NCI-H774 (cell line): ENCODE measurements at regions not wholly inside any gene's neighbourhood (a gene's known extent, or its start where the extent isn't known, plus 50 kb on each side); places are given as distances from the start of the nearest gene placed in this dataset.

Source experiments
- DNase-seq: peaks from one replicate; lab custom pipeline; 2025; lab: John Stamatoyannopoulos, UW

DNA sequence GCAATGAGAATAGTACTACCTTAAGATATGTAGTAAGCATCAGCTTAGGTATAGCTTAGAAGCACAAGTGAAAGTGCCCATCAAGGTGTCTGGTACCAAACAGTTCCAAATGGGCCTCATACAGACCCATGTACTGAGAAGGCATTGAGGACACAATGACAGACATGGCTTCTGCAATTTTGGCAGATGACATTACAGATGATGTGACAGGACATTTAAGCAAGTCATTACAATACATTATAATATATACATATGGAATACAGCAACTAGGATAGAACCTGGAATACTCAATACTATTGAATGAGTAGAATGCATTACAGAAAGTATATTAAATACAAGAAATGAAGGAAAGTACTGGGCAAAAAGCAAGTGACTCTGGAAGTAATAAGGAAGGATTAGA, 256.4 kb downstream of the GXYLT1 start:
- DNase-seq, result no peak

DNA sequence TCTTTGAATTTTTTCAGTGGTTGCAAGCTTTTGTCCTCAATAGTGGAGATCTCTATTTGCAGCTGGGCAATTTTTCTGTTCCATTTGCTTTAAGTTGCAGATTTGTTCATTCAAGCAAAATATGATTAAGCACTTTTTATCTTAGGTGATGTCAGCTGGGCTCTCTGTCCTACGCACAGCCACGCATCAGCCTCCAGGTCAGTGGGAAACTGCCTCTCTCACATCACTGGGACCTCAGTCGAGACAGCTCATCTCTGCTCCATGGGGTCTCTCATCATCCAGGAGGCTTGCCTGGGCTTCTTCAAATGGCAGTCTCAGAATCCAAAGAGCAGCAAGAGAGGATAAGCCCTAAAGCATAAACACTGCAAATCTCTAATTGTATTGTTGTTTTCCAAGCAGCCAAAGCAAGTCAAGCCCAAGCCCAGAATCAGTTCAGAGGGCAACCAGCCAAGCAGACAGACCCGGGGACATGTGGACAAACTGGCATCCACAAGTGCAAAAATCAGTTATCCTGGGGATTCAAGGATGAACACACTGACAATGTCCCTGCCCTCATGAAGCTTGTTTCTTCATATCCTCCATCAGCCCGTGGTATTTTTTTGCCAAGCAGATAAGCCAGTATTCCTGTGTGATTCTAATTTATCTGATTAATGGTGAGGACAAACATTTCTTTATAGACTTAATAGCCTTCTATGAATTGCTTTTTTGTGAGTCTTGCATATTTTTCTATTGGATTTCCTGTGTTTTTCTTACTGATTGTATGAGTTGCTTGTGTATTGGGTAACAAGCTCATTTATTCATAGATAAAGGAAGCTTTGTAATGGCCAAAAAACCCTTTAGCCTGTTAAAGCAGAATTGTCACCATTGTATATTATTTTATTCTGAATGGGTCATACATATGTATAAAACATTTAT, 262.5 kb downstream of the GXYLT1 start:
- DNase-seq, result no peak

DNA sequence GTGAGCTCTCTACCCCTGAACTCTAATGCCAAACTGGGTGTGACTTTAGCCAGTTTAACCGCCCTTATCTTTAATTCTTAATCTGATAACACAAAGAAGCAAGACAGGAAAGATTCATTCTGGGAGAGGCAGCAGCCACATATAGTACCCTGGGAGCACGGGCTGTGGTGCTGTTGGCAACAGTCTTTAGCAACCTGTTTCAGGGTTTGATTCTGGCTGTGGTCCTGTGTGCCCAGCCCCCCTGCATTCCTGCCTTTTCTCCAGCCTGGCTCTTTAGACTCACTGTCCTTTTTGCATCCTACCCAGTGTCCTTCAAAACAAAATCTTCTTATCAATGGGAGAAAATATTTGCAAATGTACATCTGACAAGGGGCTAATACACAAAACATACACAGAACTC, 275.2 kb downstream of the GXYLT1 start:
- DNase-seq, result no peak

DNA sequence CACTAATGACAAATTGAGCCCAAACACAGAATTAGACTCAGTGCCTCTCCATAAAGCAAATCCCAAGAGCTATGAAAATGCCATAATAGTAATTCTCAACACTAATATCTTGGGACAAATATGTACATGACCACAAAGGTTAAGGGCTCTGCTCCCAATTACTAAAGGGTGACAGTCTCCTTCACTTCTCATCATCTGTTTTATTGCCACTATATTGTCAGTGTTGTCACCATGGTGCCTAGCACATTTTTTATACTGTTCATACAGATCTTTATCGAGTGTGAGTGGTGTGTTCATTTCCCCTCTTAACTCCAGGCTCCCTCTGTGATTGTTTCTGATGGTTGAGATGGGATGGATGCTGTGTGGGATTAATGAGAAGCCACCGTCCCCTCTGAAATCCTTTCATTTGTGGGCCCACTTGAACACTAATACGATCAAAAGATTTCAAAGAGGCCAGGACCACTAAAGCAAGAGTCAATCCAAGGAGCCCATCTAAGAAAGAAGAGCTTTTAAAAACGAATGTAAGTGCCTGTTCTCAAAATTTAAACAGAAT, 277.7 kb downstream of the GXYLT1 start:
- no peak for DNase-seq

DNA sequence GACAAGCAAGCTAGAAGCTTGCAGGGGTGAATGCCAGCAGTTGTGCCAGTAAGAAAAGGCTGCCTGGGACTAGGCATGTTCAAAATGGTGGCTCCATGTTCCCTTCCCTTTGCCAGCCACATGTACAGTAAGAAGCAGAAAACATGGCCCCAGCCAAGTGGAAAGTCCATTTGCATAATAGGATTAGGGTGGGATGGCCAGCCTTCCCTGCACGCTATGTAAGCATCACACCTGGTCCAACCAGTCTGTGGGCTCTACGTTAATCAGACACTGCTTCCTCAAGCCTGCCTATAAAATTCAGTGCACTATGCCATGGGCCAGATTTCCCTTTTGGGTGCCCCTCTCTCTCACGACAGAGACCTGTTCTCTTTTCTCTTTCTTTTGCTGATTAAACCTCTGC, 288.4 kb downstream of the GXYLT1 start:
- no peak for DNase-seq

DNA sequence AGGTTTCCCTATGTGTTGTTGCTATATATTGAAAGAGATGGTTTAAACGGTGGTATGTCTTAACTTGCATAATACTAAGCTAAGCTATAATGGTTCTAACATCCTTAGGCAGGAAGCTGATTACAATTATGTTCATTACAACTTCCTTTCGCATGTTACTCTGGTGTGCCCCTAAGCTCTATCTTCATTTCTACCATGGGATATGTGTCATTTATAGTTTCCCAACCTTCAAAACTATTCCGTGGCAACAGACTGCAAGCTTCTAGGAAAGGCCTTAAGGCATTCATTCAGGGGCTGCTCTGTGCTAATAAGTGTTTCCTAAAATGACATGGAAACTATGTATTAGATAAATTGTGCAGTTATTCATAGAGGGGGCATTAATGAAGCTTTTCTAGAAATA, 294.6 kb downstream of the GXYLT1 start:
- no peak for DNase-seq

DNA sequence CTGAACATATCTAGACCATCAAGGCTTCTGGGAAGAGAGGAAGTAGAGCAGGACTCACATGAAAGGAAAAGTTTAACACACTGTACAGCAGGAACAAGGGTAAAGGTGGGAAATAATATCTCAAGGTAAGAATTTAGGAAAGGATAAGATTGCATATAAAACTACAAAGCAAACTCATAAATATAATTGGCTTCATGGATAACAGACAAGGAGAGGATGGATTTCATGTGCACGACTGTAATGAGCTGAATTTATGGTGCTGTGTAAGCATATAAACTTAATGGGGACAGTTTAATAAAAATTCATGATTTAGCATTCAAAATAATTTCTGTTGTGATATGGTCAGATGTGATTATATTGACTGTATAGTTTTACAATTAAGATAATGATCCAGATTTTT, 298.0 kb downstream of the GXYLT1 start:
- no peak for DNase-seq

DNA sequence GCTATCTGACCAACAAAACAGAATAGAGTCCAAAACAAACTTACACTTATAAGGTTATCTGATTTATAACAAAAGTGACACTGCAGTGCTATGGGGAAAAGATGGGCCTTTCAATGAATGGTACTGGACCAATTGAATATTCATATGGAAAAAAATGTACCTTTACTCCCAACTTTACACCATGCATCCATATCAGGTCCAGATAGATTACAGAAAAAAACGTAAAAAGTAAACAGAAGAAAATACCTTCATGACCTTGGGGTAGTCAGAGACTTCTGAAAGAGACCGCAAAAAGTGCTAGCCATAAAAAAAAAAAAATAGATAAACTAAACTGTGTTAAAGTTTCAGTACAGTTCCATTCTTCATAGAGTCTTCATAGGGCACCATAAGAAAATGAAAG, 308.3 kb downstream of the GXYLT1 start:
- DNase-seq, result no peak

DNA sequence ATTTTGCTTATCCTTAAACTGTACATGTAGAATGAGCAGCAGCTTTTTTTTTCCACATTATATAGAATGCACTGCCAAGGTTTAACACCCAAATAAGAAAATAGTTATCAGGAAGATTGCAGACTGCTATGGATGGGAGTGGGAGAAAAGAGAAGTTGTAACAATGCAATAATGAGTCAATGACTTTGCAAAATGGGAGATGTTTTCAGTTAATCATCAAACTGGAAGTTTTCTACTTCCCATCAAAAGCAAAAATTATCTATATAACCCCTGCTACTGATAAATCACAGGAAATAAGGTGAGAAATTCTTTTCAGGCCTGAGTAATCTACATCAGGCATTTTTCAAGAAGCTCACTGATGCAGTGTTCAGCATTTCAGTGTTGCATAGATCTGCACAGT, 309.1 kb downstream of the GXYLT1 start:
- no peak for DNase-seq

DNA sequence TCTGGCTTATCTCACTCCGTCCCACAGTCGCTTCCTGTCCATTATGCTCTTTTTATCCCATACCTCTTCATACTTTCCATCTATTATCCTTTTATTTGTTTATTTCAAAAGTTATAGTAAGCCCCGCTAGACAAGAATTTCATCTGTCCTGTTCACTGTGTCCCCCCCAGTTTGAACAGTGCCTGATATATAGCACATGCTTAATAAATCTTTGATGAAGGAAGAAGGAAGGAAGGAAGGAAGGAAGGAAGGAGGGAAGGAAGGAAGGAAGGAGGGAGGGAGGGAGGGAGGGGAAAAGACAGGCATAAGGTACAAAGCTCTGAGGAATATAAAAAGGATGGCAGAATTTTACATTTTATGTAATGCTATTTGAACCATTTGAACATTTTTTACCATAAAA, 324.7 kb downstream of the GXYLT1 start:
- no peak for DNase-seq

DNA sequence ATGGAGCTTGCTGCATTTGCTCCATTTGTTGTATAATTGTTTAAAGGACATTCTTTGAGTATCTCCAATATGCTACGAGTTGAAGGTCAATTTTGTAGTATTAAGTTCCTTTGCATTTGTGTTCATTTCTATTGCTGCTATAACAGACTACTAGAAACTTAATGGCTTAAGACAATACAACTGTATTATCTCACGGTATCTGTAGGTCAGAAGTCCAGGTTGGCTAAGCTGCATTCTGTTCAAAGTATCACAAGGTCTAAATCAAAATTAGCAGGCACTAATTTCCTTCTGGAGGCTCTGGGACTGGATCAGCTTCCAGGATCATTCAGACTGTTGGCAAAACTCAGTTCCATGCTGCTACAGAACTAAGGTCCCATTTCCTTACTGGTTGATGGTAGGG, 340.6 kb downstream of the GXYLT1 start:
- DNase-seq, result no peak

DNA sequence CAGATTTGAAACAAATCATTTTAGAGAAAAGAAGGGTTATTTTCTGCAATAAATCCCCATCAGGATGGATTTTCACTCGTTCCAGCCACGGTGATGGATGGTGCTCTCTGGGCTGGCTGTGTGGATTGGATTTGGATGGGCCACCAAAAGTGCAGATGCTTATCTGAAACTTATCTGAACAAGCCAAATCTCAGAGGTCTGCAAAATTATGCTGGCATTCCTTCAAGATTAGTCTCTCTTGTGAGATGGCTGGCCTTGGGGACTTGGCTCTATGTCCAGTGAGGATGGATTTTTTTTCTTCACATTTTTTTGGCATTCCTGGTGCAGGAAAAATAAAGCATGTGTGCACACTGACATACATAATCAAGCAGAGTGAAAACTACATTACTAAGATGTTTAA, 341.9 kb downstream of the GXYLT1 start:
- DNase-seq, result no peak

DNA sequence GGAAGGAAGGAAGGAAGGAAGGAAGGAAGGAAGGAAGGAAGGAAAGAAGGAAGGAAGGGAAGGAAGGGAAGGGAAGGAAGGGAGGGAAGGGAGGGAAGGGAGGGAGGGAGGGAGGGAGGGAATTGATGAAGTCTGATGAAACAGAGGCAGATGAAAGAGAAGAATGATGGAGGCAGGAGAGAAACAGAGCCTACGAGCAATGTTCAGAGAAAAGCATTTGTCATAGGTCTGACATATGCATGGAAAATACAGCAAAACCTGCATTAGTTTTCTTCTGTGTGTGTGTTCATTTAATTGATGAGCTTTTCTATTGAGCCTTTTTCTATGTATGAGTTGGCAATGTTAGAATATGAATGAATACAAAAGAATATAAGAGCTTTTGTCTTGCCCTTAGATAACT, 343.4 kb downstream of the GXYLT1 start:
- no peak for DNase-seq

DNA sequence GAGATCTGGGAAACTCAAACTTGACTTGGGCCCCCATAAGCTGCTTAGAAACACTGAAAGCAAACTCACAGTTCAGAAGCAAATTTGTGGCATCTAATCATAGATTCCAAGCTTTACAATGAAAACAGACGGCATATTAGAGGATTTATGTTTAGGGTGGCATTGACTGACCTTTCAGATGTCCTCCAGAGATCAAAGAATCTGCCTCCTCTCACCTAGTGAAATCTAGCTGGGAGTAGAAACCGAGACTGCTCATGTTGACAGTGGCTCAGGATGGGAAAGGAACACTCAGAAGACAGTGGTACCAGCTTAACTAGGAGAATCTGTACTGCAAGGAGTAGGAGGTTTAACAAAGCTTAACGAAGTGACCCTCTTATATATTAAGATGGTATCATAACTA, 345.0 kb downstream of the GXYLT1 start:
- no peak for DNase-seq

DNA sequence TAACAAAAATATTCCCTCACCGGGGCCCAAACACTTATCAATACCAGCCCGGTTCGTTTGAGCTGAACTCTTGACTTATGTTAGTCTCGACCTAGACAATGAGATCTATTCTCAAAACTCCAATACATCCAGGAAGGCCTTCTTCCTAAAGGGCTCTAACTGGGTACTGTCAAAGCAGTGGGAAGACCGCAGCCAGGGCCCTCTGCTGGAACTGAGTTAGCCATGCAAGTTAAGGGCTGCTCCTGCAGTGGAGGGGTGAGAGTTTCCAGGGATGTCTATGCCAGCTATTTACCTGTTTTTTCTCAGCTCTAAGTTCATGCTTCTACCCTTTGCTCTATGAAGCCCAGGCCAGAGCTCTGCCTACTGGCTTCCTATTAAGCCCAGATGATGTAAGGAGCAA, 348.8 kb downstream of the GXYLT1 start:
- DNase-seq, result peak; percentile 39

DNA sequence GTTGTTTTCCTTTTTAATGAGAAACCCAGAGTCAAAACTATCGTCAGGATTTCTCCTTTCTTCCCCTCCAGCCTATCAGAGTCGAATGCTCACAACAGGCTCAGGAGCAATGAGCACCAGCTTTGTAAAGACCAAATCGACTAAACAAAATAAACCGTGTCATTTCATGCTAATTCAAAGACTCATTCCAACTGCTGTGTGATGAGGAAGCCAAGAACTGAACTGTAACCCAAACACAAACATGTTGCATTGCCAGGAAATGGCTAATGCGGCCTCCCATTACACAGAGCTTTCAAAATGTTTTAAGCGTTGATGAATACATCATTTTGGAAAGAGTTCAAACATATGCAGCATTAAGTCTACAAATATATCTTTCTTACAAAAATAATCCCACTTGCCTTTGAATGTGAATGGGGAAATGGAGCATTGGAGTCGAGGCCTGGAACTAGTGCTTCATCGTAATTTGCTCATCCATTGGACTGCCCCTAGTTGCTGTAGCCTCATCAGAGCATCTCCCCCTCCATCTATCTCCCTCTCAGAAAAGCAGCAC, 349.5 kb downstream of the GXYLT1 start:
- DNase-seq, result peak; percentile 53

DNA sequence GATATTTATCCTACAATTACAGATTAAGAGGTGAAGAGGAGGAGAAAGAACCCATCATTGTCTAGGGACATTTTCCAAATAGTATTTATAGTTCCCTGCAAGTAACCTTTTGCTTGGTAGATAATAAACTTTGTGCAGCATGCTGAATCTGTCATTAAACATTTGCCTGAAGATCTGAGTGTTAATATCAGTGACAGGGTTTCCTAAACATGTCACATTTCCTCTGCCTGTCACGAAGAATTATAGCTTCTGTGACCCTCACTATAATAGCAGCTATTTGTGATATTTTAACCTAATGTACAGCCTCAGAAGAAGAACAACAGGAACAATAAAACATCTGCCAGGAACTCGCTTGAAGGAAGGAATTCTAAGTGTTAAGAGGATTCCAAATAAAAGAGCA, 350.3 kb downstream of the GXYLT1 start:
- DNase-seq, result no peak

DNA sequence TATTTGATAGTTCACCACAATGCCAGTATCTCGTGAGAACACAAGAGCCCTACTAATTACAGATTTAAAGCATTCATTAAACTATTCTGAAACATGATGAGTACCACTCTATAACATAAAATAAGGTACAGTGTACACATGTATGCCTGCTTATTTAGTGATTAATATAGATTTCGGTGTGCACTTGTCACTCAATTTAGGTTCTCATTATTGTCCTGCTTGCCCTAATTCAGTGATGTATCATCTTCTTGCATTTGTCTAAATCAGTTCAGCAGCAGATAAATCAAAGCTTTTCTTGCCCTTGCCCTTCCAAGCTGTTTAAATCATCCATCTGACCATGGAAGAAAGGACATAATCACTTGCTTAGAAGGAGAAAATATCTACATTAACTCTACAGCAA, 359.7 kb downstream of the GXYLT1 start:
- no peak for DNase-seq

DNA sequence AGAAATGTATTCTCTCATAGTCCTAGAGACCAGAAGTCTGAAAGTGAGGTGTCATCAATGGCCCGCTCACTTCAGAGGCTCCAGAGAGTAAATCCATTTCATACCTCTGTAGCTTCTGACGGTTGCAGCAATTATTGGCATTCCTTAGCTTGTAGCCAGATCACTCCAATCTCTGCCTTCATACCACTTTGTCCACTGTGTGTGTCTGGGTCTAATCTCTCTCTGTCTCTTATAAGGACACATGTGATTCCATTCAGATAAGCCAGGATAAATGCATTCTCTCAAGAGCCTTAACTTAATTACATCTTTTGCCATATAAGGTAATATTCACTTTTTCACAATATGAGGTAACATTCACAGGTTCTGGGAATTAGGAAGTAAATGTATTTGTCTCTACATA, 365.7 kb downstream of the GXYLT1 start:
- DNase-seq, result no peak

DNA sequence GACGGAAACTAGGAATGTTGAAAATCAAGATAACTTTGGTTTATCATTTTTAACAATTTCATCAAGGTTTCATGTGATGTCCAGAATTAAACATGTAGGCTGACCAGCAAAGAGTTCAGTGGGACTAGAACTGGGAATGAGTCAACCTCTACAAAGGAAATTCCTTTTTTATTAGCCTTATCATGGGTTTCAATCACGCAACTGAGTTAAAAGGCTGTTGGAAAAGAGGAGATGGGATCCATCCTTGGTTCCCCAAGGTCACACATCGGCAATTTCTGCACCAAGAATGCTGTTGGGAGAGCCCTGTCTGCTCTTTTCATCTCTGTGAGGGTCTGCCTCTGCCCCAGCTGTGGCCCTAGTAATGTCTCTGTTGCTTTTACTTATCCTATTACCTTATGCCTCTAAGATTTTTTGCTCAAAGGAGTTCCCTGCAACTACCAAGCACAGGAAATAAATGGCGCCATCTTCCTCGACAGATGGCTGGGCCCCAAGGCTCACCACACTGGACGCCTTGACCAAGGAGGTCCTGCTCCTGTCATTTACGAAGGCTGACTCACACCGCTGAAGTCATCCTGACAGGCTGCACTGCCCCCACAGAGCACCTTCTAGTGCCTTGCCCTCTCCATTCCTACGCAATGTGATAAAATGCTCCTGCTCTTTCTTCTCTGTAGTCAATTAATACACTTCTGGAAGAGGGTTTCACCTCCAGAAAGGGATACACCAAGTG, 367.4 kb downstream of the GXYLT1 start:
- no peak for DNase-seq

DNA sequence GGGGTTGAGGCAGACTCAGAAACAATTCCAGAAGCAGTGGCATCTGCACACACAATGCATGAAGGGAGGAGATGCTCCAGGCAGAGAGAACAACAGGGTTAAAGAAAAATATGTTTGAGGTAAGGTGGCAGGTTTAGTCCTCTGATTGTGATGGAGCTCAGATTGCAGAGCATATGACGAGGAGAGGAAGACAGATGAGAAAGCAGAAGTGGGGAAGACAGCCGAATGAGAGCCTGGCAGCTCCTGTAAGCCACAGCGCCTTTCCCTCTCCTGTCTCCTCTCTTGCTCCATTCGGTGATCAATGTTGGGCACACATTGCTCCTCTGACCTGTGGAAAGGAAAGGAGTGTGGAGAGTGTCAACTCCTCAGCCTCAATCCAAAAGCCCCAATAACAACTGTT, 372.2 kb downstream of the GXYLT1 start:
- no peak for DNase-seq

DNA sequence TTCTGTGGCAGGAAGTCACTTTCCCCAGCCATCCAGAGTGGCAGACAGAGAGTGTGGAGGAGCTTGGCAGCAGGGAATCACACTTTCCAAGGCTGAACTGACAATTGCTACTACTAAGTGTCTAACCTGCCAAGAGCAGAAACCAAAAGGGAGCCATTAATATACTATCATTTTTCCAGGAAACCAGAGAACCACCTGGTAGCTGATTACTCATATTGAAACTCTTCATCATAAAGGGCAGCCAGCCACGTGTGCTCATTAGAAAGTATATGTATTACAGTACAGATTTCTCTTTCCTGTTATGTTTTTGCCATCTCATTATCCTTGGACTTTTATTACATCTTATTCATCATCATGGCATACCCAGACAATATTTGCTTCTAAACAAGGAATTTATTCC, 374.9 kb downstream of the GXYLT1 start:
- no peak for DNase-seq

DNA sequence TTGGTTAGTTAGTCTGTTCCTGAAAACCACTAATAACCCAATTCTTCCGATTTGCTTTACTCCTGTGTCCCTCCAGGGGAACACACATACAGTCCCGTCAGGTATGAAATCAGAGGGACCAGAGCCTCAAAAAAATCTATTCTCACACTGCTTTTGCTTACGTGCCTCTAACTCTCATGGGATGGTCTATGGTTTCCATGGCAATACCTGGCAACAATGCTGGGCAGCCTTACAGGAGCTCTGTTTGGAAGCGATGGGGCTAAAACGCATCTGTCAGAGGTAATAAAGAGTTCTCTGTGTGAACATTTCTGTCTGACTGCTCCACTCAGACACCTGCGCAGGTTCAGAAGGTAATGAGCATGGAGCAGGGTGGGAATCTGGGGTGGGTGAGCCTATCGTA, 376.2 kb downstream of the GXYLT1 start:
- DNase-seq, result no peak
